ENCODE measurements at regions not wholly inside any gene's neighbourhood (a gene's known extent, or its start where the extent isn't known, plus 50 kb on each side); places are given as distances from the start of the nearest gene placed in this dataset.

DNA sequence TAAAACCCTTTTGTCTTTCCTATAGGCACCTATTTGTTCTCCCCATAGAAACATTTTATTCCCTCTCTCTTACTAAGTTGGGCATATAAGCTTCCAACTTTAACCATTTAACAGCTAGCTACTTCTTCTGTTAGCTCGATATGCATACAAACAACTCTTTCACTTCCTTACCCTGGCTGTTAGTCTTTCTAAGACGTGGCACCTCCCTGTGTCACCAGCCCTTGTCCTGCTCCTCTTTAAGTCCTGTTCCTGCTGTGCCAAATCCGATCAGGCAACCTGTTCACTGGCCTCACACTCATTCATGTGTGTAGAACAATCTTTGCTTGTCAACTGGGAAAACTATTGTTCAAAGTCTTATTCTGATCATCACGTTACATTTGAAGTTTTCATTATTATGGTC is 1376.1 kb upstream of the TENM4 start:
- no peaks in the 10 kb centered on the region for H3K4me1 ChIP-seq
- intact Hi-C loops (cut with DNase I), result no loop called here
- WGBS, 4 donors, result 77 to 80% (median 79%) methylated on average over 4 of the region's 4 CpGs
- H3K27ac ChIP-seq, result no peak overlapping the region
- H3K9me3 ChIP-seq, result no peaks in the 10 kb centered on the region
- DNase-seq (no peak), ATAC-seq (no peak)
- H3K27me3 ChIP-seq, result no peaks in the 10 kb centered on the region
- no peak overlapping the region for H3K4me3 ChIP-seq
- H3K36me3 ChIP-seq, result no peaks in the 10 kb centered on the region
- TF ChIP-seq, protein P1, sequence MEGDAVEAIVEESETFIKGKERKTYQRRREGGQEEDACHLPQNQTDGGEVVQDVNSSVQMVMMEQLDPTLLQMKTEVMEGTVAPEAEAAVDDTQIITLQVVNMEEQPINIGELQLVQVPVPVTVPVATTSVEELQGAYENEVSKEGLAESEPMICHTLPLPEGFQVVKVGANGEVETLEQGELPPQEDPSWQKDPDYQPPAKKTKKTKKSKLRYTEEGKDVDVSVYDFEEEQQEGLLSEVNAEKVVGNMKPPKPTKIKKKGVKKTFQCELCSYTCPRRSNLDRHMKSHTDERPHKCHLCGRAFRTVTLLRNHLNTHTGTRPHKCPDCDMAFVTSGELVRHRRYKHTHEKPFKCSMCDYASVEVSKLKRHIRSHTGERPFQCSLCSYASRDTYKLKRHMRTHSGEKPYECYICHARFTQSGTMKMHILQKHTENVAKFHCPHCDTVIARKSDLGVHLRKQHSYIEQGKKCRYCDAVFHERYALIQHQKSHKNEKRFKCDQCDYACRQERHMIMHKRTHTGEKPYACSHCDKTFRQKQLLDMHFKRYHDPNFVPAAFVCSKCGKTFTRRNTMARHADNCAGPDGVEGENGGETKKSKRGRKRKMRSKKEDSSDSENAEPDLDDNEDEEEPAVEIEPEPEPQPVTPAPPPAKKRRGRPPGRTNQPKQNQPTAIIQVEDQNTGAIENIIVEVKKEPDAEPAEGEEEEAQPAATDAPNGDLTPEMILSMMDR (IDR thresholded peaks at IDR 0.05), result no peak
- no peak for TF ChIP-seq POLR2A (IDR thresholded peaks at IDR 0.05)

DNA sequence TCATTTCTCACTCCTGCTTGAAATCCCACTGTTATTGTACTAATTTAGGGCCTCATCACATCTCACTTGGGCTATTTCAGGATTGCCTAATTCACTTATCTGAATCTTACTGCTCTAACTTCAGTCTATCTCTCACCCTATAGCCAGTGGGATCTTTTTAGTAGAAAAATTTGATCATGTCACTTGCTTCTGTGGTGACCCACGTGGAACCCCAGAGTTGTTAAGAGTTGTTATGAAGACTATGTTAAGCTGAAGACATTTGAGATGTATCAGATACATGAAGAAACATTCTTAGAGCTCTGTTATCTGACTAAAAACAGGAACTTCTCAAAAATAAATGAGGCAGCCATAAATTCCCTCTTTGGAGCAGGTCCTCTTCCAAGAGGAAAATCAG is 1375.6 kb upstream of the TENM4 start:
- ATAC-seq (no peak), DNase-seq (no peak)
- H3K4me1 ChIP-seq, result no peaks in the 10 kb centered on the region
- no peak for TF ChIP-seq POLR2A (IDR thresholded peaks at IDR 0.05)
- TF ChIP-seq, protein P1 (IDR thresholded peaks at IDR 0.05), result no peak
- WGBS, 4 donors, result 41 to 61% (median 51%) methylated on average over 1 of the region's 1 CpG
- no peaks in the 10 kb centered on the region for H3K9me3 ChIP-seq
- no peaks in the 10 kb centered on the region for H3K27me3 ChIP-seq
- intact Hi-C loops (cut with DNase I), result no loop called here
- no peak overlapping the region for H3K27ac ChIP-seq
- no peaks in the 10 kb centered on the region for H3K36me3 ChIP-seq
- H3K4me3 ChIP-seq, result no peak overlapping the region

DNA sequence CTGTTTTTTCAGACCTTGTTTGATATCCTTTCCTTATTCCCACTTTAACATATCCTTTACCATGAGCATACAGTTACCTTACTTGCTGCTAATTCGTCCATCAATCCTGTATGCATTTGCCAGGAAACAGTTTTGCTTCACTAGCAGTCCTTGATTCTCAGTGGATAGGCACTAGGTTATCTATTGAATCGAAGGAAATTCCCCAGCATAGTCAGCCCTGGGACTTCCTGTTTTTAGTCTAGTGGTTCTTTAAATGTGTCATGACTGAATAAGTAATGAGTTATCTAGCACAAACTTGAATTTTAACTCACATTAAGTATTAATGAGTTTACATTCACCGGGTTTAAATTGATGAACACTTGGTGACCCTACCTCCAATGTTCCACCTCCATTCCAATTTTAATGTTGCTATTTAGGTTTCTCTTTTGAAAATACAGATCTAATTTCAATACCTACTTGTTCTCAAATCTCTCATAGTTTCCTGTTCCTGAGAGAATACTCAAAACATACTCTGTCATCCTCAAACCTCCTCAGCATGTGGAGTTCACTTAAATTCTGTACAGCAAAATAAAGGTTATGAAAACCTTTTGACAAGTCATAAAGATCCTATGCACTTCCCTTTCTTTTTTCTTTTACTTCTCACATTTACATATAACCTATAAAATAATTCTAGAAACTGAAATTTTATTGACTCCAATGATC is 1375.1 kb upstream of the TENM4 start:
- intact Hi-C loops (cut with DNase I), result no loop called here
- Histone ChIP-seq H3K4me3 (no peak overlapping the region), H3K27me3 (no peaks in the 10 kb centered on the region), H3K9me3 (no peaks in the 10 kb centered on the region), H3K36me3 (no peaks in the 10 kb centered on the region), H3K27ac (no peak overlapping the region), H3K4me1 (no peaks in the 10 kb centered on the region)
- no peak for TF ChIP-seq POLR2A (IDR thresholded peaks at IDR 0.05)
- TF ChIP-seq, protein P1 (IDR thresholded peaks at IDR 0.05), result no peak
- DNase-seq (no peak), ATAC-seq (no peak)
- WGBS, 4 donors, result 53 to 57% (median 55%) methylated on average over 3 of the region's 3 CpGs

DNA sequence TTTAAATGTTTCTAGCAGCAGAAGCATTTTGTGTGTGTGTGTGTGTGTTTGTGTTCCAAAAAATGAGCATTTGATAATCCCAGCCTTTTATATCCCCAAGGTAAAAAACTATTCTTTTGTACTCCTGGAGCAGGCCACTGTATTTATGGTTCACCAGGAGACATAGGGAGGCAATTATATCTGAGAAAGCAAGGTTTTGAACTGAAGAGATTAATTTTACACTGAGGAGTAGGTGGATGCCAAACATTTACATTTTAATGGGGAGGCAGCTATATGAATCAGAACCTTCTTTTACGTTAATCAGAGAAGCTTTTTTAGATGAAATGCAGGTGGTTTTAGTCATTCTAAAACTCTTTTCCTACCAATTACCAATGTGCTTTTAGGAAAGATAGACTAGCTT is 1374.0 kb upstream of the TENM4 start:
- ATAC-seq, result no peak
- 74 to 86% (median 83%) methylated on average over 1 of the region's 1 CpG for WGBS, 4 donors

More for the DNA sequence above, 1374.0 kb upstream of the TENM4 start:
- Histone ChIP-seq H3K4me1 (no peaks in the 10 kb centered on the region), H3K27ac (no peak overlapping the region), H3K9me3 (no peaks in the 10 kb centered on the region), H3K4me3 (no peak overlapping the region), H3K27me3 (no peaks in the 10 kb centered on the region), H3K36me3 (no peaks in the 10 kb centered on the region)
- TF ChIP-seq, protein P1 (IDR thresholded peaks at IDR 0.05), result no peak
- TF ChIP-seq POLR2A (IDR thresholded peaks at IDR 0.05), result no peak
- intact Hi-C loops (cut with DNase I), result no loop called here
- no peak for DNase-seq

All from heart left ventricle (tissue), 16 donors.